GM13977 (cell line): ENCODE measurements at regions not wholly inside any gene's neighbourhood (a gene's known extent, or its start where the extent isn't known, plus 50 kb on each side); places are given as distances from the start of the nearest gene placed in this dataset.

Experiments used
- DNase-seq: peaks from one replicate; pipeline ENCODE4 v3.0.0; 2012; ENCODE audit warnings: low spot score
- in situ Hi-C: fragments of 300-500 bp; cut with MboI; formaldehyde crosslinking; loops from one replicate; pipeline ENCODE4 v1.12.0; 2022; ENCODE audit warnings: low sequenced_read_pairs, low pct_unique_long_range_greater_than_20kb, mixed read lengths, inconsistent platforms; ENCODE audit not compliant: unreplicated experiment
- TF ChIP-seq, protein P1 (sequence below): IDR thresholded peaks from 2 replicates; pipeline ENCODE4 v1.5.1; 2012; ENCODE audit warnings: mild to moderate bottlenecking, control low read depth; ENCODE audit not compliant: insufficient read depth; ENCODE audit errors: extremely low read depth, missing control alignments

- no peak for DNase-seq
- in situ Hi-C loops: no loop called here
- TF ChIP-seq, protein P1, sequence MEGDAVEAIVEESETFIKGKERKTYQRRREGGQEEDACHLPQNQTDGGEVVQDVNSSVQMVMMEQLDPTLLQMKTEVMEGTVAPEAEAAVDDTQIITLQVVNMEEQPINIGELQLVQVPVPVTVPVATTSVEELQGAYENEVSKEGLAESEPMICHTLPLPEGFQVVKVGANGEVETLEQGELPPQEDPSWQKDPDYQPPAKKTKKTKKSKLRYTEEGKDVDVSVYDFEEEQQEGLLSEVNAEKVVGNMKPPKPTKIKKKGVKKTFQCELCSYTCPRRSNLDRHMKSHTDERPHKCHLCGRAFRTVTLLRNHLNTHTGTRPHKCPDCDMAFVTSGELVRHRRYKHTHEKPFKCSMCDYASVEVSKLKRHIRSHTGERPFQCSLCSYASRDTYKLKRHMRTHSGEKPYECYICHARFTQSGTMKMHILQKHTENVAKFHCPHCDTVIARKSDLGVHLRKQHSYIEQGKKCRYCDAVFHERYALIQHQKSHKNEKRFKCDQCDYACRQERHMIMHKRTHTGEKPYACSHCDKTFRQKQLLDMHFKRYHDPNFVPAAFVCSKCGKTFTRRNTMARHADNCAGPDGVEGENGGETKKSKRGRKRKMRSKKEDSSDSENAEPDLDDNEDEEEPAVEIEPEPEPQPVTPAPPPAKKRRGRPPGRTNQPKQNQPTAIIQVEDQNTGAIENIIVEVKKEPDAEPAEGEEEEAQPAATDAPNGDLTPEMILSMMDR: no peak
These were observed 149.1 kb upstream of the MYCN start for GRCh38 chr2:15791294-15791693.

DNA sequence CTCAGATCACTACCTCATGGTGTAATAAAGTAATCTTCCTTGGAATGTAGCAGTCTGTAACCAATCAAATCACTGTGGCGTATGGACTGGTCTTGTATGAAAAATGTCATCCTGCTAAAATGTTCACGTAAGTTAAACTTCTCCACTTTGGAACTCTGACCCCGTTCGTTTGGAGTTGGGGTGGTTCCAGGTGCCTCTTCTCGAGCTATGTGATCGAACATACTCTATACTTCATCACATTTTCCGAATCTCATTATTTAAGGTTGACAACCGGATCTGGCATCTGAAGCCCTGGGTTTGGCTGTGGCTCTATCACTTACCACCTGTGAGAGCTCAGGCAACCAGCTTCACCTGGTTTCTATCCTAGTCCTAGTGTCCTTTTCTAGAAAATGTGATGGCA is 148.0 kb upstream of the MYCN start:
- TF ChIP-seq, protein P1: no peak
- DNase-seq: no peak
- in situ Hi-C loops: no loop called here

DNA sequence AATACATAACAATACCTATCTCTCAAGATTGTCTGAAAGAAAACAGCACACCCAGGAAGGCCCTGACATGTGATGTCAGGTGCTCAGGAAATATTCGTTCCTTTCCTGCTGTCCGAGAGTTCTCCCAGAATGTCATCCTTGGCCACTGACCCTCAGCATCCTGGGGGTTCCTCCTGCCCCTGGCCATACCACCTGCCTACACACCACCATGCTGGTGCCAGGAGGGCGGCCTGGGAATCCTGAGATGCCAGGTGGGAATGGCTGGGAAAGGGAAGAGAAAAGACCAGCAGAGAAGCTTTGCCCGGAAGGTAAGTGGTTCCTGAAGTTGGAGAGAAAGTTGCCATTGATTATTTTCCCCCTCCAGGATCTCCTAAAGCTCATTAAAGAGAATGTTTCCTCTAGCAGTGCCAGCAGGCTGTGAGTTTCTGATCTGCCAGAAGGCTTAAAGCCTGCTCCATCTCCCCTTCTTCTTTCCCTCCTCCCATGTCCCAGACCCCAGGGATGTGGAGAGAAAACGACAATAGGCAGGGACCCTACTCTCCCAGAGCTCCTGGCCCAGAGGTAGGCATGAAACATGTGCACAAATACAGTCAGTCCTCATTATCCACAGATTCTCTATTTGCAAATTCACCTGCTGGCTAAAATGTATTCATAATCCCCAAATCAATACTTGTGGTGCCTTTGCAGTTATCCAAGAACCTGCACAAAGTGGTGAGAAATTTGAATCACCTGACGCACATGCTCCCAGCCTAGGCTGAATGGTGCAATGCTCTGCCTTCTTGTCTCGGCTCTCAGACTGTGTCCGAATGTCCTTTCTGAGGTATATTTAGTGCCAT is 147.1 kb upstream of the MYCN start:
- TF ChIP-seq, protein P1: no peak
- no peak for DNase-seq
- in situ Hi-C loops: no loop called here

GRCh38 chr2:15793978-15794377 is 146.4 kb upstream of the MYCN start:
- TF ChIP-seq, protein P1: no peak
- no peak for DNase-seq
- in situ Hi-C loops: no loop called here

GRCh38 chr2:15794608-15795134 is 145.7 kb upstream of the MYCN start:
- DNase-seq: no peak
- TF ChIP-seq, protein P1: no peak
- in situ Hi-C loops: no loop called here

DNA sequence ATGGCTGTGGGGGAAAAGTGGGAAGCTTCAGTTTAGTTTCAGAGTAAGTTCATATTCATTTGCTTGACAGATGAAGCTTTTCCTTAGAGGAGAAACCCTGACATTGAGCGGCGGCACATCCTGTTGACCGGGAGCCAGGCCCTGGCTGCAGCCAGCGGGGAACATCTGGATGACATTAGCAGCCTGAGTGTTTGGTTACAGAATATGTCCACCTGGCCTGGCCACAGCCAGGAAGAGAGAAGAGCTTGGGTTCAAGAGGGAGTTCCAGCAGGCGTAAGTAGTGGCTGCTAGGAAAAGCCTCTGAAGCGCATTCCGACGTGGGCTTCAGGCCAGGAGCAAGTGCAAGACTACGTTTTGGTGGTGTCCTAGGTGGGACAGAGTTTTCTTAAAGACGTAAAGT is 144.9 kb upstream of the MYCN start:
- DNase-seq: no peak
- in situ Hi-C loops: no loop called here
- TF ChIP-seq, protein P1: no peak
